NCI-H774 (cell line): ENCODE measurements at regions not wholly inside any gene's neighbourhood (a gene's known extent, or its start where the extent isn't known, plus 50 kb on each side); places are given as distances from the start of the nearest gene placed in this dataset.
"Not testable (repeated sequence)": the region's sequence is repeated elsewhere in the genome, so short reads cannot be mapped to it uniquely, and the experiment has no call there.

ENCODE experiments used
- DNase-seq: peaks from one replicate; lab custom pipeline; 2025; lab: John Stamatoyannopoulos, UW

GRCh38 chr3:107001635-107002034, 375.6 kb upstream of the CCDC54 start:
- no peak for DNase-seq

GRCh38 chr3:107005352-107005751, 371.9 kb upstream of the CCDC54 start:
- DNase-seq: not testable (repeated sequence)

GRCh38 chr3:107008213-107008612, 369.0 kb upstream of the CCDC54 start:
- DNase-seq: no peak

- no peak for DNase-seq
Observed at GRCh38 chr3:107013641-107014040, 363.6 kb upstream of the CCDC54 start.

- DNase-seq: no peak
Observed at GRCh38 chr3:107024551-107025026, 352.6 kb upstream of the CCDC54 start.

- no peak for DNase-seq
Observed at GRCh38 chr3:107025961-107026360, 351.3 kb upstream of the CCDC54 start.

GRCh38 chr3:107028086-107028485, 349.2 kb upstream of the CCDC54 start:
- no peak for DNase-seq

- no peak for DNase-seq
Observed at GRCh38 chr3:107028626-107029025, 348.6 kb upstream of the CCDC54 start.

GRCh38 chr3:107032111-107032510, 345.1 kb upstream of the CCDC54 start:
- DNase-seq: no peak

GRCh38 chr3:107034142-107034541, 343.1 kb upstream of the CCDC54 start:
- no peak for DNase-seq

- DNase-seq: no peak
Observed at GRCh38 chr3:107035176-107035575, 342.1 kb upstream of the CCDC54 start.

GRCh38 chr3:107044677-107045076, 332.6 kb upstream of the CCDC54 start:
- DNase-seq: no peak

GRCh38 chr3:107045791-107046190, 331.4 kb upstream of the CCDC54 start:
- DNase-seq: no peak

GRCh38 chr3:107055181-107055942, 321.9 kb upstream of the CCDC54 start:
- DNase-seq: no peak

- DNase-seq: no peak
Observed at GRCh38 chr3:107061466-107061865, 315.8 kb upstream of the CCDC54 start.

GRCh38 chr3:107062310-107062709, 314.9 kb upstream of the CCDC54 start:
- no peak for DNase-seq

GRCh38 chr3:107062787-107063186, 314.5 kb upstream of the CCDC54 start:
- DNase-seq: no peak

- no peak for DNase-seq
Observed at GRCh38 chr3:107063351-107063750, 313.9 kb upstream of the CCDC54 start.

GRCh38 chr3:107064405-107065060, 312.7 kb upstream of the CCDC54 start:
- peak; percentile 11 for DNase-seq

- DNase-seq: no peak
Observed at GRCh38 chr3:107065094-107065861, 312.0 kb upstream of the CCDC54 start.

- no peak for DNase-seq
Observed at GRCh38 chr3:107067421-107067820, 309.8 kb upstream of the CCDC54 start.

GRCh38 chr3:107068980-107069379, 308.3 kb upstream of the CCDC54 start:
- DNase-seq: no peak

- no peak for DNase-seq
Observed at GRCh38 chr3:107076946-107077345, 300.3 kb upstream of the CCDC54 start.
